PC-3 (cell line): ENCODE measurements at regions not wholly inside any gene's neighbourhood (a gene's known extent, or its start where the extent isn't known, plus 50 kb on each side); places are given as distances from the start of the nearest gene placed in this dataset.

Experiments used
- CTCF ChIP-seq: fragments of 300-600 bp; sonication (generic); conservative IDR thresholded peaks from 2 replicates; pipeline ENCODE4 v1.5.1; 2017; ENCODE audit warnings: antibody characterized with exemption, low read depth, mild to moderate bottlenecking, low read length
- EZH2 ChIP-seq: fragments of 300-600 bp; sonication (generic); IDR thresholded peaks from one replicate; pipeline ENCODE4 v1.6.1; 2017; ENCODE audit warnings: antibody characterized with exemption, mild to moderate bottlenecking, low read length; ENCODE audit not compliant: unreplicated experiment
- EZH2phosphoT487 ChIP-seq: fragments of 300-600 bp; sonication (generic); IDR thresholded peaks from 2 replicates; pipeline ENCODE4 v1.6.1; 2018; ENCODE audit warnings: mild to moderate bottlenecking, antibody characterized with exemption, low read length, borderline replicate concordance

- TF ChIP-seq CTCF (no peak), EZH2phosphoT487 (no peak), EZH2 (no peak)
These were observed 484.8 kb upstream of the ANKRD30A start for GRCh38 chr10:36640626-36641025.
